Epithelial cell of esophagus (primary cell): ENCODE measurements at regions not wholly inside any gene's neighbourhood (a gene's known extent, or its start where the extent isn't known, plus 50 kb on each side); places are given as distances from the start of the nearest gene placed in this dataset.

Experiments used
- DNase-seq: peaks from one replicate; pipeline ENCODE4 v3.0.0; 2010; ENCODE audit warnings: low read depth
- H3K4me3 ChIP-seq: 2 replicates; pipeline ENCODE4 v1.5.1; 2011; ENCODE audit warnings: mild to moderate bottlenecking, low read length, control low read depth
- CTCF ChIP-seq: IDR thresholded peaks from 2 replicates; pipeline ENCODE4 v1.5.1; 2011; ENCODE audit warnings: low read depth, mild to moderate bottlenecking, low read length, control low read depth, inconsistent platforms; ENCODE audit not compliant: insufficient read depth; ENCODE audit errors: missing control alignments

GRCh38 chr18:69175681-69176080, 225.0 kb upstream of the DOK6 start:
- no peak for DNase-seq
- TF ChIP-seq CTCF: no peak
- H3K4me3 ChIP-seq: no peak overlapping the region

GRCh38 chr18:69176741-69177140, 223.9 kb upstream of the DOK6 start:
- no peak for DNase-seq
- no peak for TF ChIP-seq CTCF

GRCh38 chr18:69177702-69178101, 223.0 kb upstream of the DOK6 start:
- no peak for DNase-seq
- TF ChIP-seq CTCF: no peak

More at GRCh38 chr18:69176741-69177140, 223.9 kb upstream of the DOK6 start:
- no peak overlapping the region for H3K4me3 ChIP-seq

GRCh38 chr18:69186162-69186561, 214.5 kb upstream of the DOK6 start:
- no peak for DNase-seq
- no peak overlapping the region for H3K4me3 ChIP-seq
- no peak for TF ChIP-seq CTCF

More at GRCh38 chr18:69177702-69178101, 223.0 kb upstream of the DOK6 start:
- H3K4me3 ChIP-seq: no peak overlapping the region

GRCh38 chr18:69196336-69196735, 204.4 kb upstream of the DOK6 start:
- no peak overlapping the region for H3K4me3 ChIP-seq
- no peak for DNase-seq
- TF ChIP-seq CTCF: no peak

GRCh38 chr18:69205925-69206324, 194.8 kb upstream of the DOK6 start:
- H3K4me3 ChIP-seq: no peak overlapping the region
- no peak for DNase-seq
- no peak for TF ChIP-seq CTCF

- no peak for DNase-seq
- TF ChIP-seq CTCF: no peak
- H3K4me3 ChIP-seq: no peak overlapping the region
These were observed 192.1 kb upstream of the DOK6 start for GRCh38 chr18:69208545-69208944.
